WTC11 (cell line): ENCODE measurements at regions not wholly inside any gene's neighbourhood (a gene's known extent, or its start where the extent isn't known, plus 50 kb on each side); places are given as distances from the start of the nearest gene placed in this dataset.
A peak's percentile ranks its signal among the peaks of the same experiment; 100 is the strongest.

Experiments used
- ATAC-seq: fragments of 200-7000 bp; cut with Tn5 transposase; 2 replicates; pipeline ENCODE4 v1.10.0; 2021; ENCODE audit warnings: mild to moderate bottlenecking, moderate library complexity
- CTCF ChIA-PET: fragments of 300-600 bp; sonication (Branson Sonifier 250); formaldehyde crosslinking; loops from one replicate; lab custom pipeline; 2021; ENCODE audit warnings: antibody characterized with exemption; lab: Charles Lee
- POLR2A ChIA-PET: fragments of 350-600 bp; sonication (Branson Sonifier 250); formaldehyde crosslinking; loops from one replicate; lab custom pipeline; 2021; ENCODE audit warnings: antibody characterized with exemption; lab: Charles Lee
- DNase-seq: peaks from one replicate; pipeline ENCODE4 v3.0.0; 2021; ENCODE audit warnings: low spot score
- H3K27ac Mint-ChIP-seq: 2 replicates; pipeline ENCODE4 v1.8.0; 2021; ENCODE audit warnings: mixed read lengths
- H3K27me3 Mint-ChIP-seq: 2 replicates; pipeline ENCODE4 v1.8.0; 2021; ENCODE audit warnings: low read depth, mild to moderate bottlenecking, moderate library complexity, mixed read lengths
- H3K36me3 Mint-ChIP-seq: 2 replicates; pipeline ENCODE4 v1.8.0; 2021; ENCODE audit warnings: mixed read lengths
- H3K4me1 Mint-ChIP-seq: 2 replicates; pipeline ENCODE4 v1.8.0; 2022; ENCODE audit warnings: mixed read lengths
- H3K4me3 Mint-ChIP-seq: 2 replicates; pipeline ENCODE4 v1.8.0; 2021; ENCODE audit warnings: mild to moderate bottlenecking, moderate library complexity, mixed read lengths
- H3K9me3 Mint-ChIP-seq: 2 replicates; pipeline ENCODE4 v1.8.0; 2021; ENCODE audit warnings: mixed read lengths
- ATF2 ChIP-seq: sonication (generic); formaldehyde crosslinking; IDR thresholded peaks from 2 replicates; pipeline ENCODE4 v1.8.1; 2022; ENCODE audit warnings: low read depth, missing genetic modification reagents, borderline replicate concordance
- CTCF ChIP-seq: fragments of 200-600 bp; IDR thresholded peaks from 2 replicates; pipeline ENCODE4 v1.8.0; 2022; ENCODE audit warnings: antibody characterized with exemption
- EMX1 ChIP-seq: fragments of 250-450 bp; sonication (Bioruptor Pico); IDR thresholded peaks from 2 replicates; pipeline ENCODE4 v1.8.0; 2021; ENCODE audit warnings: mild to moderate bottlenecking
- JAZF1 ChIP-seq: fragments of 250-450 bp; sonication (Bioruptor Pico); IDR thresholded peaks from 2 replicates; pipeline ENCODE4 v1.9.0; 2021; ENCODE audit warnings: moderate library complexity, mild to moderate bottlenecking, inconsistent platforms
- MXD4 ChIP-seq: fragments of 250-450 bp; sonication (Bioruptor Pico); IDR thresholded peaks from 2 replicates; pipeline ENCODE4 v1.8.0; 2021; ENCODE audit warnings: mild to moderate bottlenecking, moderate library complexity, borderline replicate concordance
- NR1H2 ChIP-seq: sonication (generic); formaldehyde crosslinking; IDR thresholded peaks from 2 replicates; pipeline ENCODE4 v1.9.0; 2021; ENCODE audit warnings: mild to moderate bottlenecking, moderate library complexity, missing genetic modification reagents
- NR2C2 ChIP-seq: sonication (generic); formaldehyde crosslinking; IDR thresholded peaks from 2 replicates; pipeline ENCODE4 v1.8.0; 2022; ENCODE audit warnings: mild to moderate bottlenecking, missing genetic modification reagents
- OVOL2 ChIP-seq: fragments of 250-450 bp; sonication (Bioruptor Pico); IDR thresholded peaks from 2 replicates; pipeline ENCODE4 v1.9.0; 2021; ENCODE audit warnings: mild to moderate bottlenecking, borderline replicate concordance
- STAT6 ChIP-seq: sonication (generic); formaldehyde crosslinking; conservative IDR thresholded peaks from 2 replicates; pipeline ENCODE4 v1.8.1; 2023; ENCODE audit warnings: mild to moderate bottlenecking, low read depth, missing genetic modification reagents, moderate library complexity
- ZNF425 ChIP-seq: fragments of 250-450 bp; sonication (Bioruptor Pico); conservative IDR thresholded peaks from 2 replicates; pipeline ENCODE4 v1.9.0; 2021; ENCODE audit warnings: mild to moderate bottlenecking
- ZNF532 ChIP-seq: fragments of 250-450 bp; sonication (Bioruptor Pico); IDR thresholded peaks from 2 replicates; pipeline ENCODE4 v1.9.0; 2021; ENCODE audit warnings: mild to moderate bottlenecking, borderline replicate concordance
- TF ChIP-seq, protein P1 (sequence below): sonication (generic); formaldehyde crosslinking; IDR thresholded peaks from 2 replicates; pipeline ENCODE4 v1.8.0; 2022; ENCODE audit warnings: mild to moderate bottlenecking, missing genetic modification reagents
- TF ChIP-seq, protein P2 (sequence below): sonication (generic); formaldehyde crosslinking; IDR thresholded peaks from 2 replicates; pipeline ENCODE4 v1.8.1; 2022; ENCODE audit warnings: low read depth, mild to moderate bottlenecking, moderate library complexity, missing genetic modification reagents, borderline replicate concordance
- TF ChIP-seq, protein P3 (sequence below): sonication (generic); formaldehyde crosslinking; IDR thresholded peaks from 2 replicates; pipeline ENCODE4 v1.8.1; 2023; ENCODE audit warnings: mild to moderate bottlenecking, moderate library complexity, missing genetic modification reagents

DNA sequence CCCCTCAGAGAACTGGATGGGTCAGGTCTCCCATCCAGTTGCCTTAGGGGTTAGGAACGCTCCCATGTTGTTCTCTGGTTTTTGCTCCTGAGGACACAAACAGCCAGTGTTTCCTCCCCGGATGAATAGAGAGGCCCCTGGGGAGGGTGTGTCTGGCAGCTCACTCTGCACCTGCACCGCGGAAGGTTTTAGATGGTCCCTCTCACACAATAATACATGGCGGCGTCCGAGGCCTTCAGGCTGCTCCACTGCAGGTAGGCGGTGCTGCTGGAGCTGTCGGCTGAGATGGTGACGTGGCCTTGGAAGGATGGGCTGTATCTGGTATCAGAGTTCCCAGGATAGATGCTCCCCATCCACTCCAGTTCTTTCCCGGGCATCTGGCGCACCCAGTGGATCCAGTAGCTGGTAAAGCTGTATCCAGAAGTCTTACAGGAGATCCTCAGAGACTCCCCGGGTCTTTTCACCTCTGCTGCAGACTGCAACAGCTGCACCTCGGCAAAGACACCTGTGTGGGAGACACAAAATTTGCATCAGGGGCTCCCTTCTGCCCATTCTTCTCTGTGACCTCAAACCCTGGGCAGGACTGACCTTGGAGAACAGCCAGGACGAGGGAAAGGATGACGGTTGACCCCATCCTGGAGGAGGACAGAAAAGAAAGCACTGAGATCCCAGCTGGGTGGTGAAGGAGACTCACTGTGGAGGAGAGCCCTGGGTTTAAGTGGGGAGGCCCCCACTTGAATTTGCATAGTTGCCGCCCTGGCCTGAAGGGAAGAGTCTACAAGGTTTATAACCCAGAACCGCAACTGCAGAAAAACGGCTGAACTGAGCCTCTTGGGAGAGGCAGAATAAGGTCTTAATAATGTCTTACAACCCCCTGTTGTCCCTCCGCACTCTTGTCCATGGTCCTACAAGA, 1324.8 kb downstream of the TMEM121 start (continued):
- TF ChIP-seq ZNF532 (CRISPR knock-in tag) (no peak), EMX1 (CRISPR knock-in tag) (no peak), MXD4 (no peak), NR1H2 (no peak), NR2C2 (CRISPR knock-in tag) (no peak)
- TF ChIP-seq, protein P1, sequence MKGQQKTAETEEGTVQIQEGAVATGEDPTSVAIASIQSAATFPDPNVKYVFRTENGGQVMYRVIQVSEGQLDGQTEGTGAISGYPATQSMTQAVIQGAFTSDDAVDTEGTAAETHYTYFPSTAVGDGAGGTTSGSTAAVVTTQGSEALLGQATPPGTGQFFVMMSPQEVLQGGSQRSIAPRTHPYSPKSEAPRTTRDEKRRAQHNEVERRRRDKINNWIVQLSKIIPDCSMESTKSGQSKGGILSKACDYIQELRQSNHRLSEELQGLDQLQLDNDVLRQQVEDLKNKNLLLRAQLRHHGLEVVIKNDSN (CRISPR knock-in tag) = no peak
- TF ChIP-seq, protein P2, sequence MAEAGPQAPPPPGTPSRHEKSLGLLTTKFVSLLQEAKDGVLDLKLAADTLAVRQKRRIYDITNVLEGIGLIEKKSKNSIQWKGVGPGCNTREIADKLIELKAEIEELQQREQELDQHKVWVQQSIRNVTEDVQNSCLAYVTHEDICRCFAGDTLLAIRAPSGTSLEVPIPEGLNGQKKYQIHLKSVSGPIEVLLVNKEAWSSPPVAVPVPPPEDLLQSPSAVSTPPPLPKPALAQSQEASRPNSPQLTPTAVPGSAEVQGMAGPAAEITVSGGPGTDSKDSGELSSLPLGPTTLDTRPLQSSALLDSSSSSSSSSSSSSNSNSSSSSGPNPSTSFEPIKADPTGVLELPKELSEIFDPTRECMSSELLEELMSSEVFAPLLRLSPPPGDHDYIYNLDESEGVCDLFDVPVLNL (CRISPR knock-in tag) = no peak

- H3K9me3 Mint-ChIP-seq = peaks cover 92% of the 10 kb centered on the region
- H3K4me1 Mint-ChIP-seq = no peaks in the 10 kb centered on the region
- CTCF ChIA-PET = no interaction called here
- POLR2A ChIA-PET = no interaction called here
- H3K27ac Mint-ChIP-seq = no peak overlapping the region
- no peak for DNase-seq
- peaks cover 78% of the 10 kb centered on the region for H3K36me3 Mint-ChIP-seq
- H3K27me3 Mint-ChIP-seq = peaks cover 14% of the 10 kb centered on the region
- ATAC-seq = no peak
- H3K4me3 Mint-ChIP-seq = no peak overlapping the region
- no peak for TF ChIP-seq STAT6 (CRISPR knock-in tag)
- TF ChIP-seq OVOL2 (CRISPR knock-in tag) = no peak
- no peak for TF ChIP-seq JAZF1 (CRISPR knock-in tag)
- TF ChIP-seq, protein P3, sequence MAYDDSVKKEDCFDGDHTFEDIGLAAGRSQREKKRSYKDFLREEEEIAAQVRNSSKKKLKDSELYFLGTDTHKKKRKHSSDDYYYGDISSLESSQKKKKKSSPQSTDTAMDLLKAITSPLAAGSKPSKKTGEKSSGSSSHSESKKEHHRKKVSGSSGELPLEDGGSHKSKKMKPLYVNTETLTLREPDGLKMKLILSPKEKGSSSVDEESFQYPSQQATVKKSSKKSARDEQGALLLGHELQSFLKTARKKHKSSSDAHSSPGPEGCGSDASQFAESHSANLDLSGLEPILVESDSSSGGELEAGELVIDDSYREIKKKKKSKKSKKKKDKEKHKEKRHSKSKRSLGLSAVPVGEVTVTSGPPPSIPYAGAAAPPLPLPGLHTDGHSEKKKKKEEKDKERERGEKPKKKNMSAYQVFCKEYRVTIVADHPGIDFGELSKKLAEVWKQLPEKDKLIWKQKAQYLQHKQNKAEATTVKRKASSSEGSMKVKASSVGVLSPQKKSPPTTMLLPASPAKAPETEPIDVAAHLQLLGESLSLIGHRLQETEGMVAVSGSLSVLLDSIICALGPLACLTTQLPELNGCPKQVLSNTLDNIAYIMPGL = no peak
- TF ChIP-seq ZNF425 (CRISPR knock-in tag) = no peak
- TF ChIP-seq CTCF = peak; percentile 19; the same call in 1 of the 2 replicates
- TF ChIP-seq ATF2 (CRISPR knock-in tag) = no peak
These were observed 1346.4 kb downstream of the TMEM121 start for GRCh38 chr14:106872611-106873446.
